H9 (cell line): ENCODE measurements at regions not wholly inside any gene's neighbourhood (a gene's known extent, or its start where the extent isn't known, plus 50 kb on each side); places are given as distances from the start of the nearest gene placed in this dataset.

Source experiments
- DNase-seq: peaks from one replicate; pipeline ENCODE4 v3.0.0-alpha.2; 2017
- H2AFZ ChIP-seq: one replicate; pipeline ENCODE4 v1.6.1; 2013; ENCODE audit warnings: mild to moderate bottlenecking, low read length, control low read depth, moderate library complexity
- H2AK5ac ChIP-seq: 2 replicates; pipeline ENCODE4 v1.6.1; 2013; ENCODE audit warnings: low read length, control low read depth, mixed read lengths; ENCODE audit not compliant: insufficient read length
- H2BK120ac ChIP-seq: one replicate; pipeline ENCODE4 v1.6.1; 2013; ENCODE audit warnings: low read depth, mild to moderate bottlenecking, low read length, control low read depth, inconsistent platforms; ENCODE audit not compliant: poor library complexity, severe bottlenecking
- H2BK12ac ChIP-seq: 2 replicates; pipeline ENCODE4 v1.6.1; 2013; ENCODE audit warnings: low read length, control low read depth, mixed read lengths, low read depth; ENCODE audit not compliant: insufficient read length
- H2BK15ac ChIP-seq: 2 replicates; pipeline ENCODE4 v1.6.1; 2013; ENCODE audit warnings: low read depth, low read length, control low read depth
- H2BK20ac ChIP-seq: one replicate; pipeline ENCODE4 v1.6.1; 2013; ENCODE audit warnings: low read depth, mild to moderate bottlenecking, low read length, control low read depth, inconsistent platforms; ENCODE audit not compliant: poor library complexity, severe bottlenecking
- H2BK5ac ChIP-seq: 2 replicates; pipeline ENCODE4 v1.6.1; 2013; ENCODE audit warnings: low read length, control low read depth, mixed read lengths; ENCODE audit not compliant: insufficient read length
- H3K14ac ChIP-seq: 2 replicates; pipeline ENCODE4 v1.6.1; 2013; ENCODE audit warnings: low read length, control low read depth; ENCODE audit not compliant: insufficient read depth
- H3K18ac ChIP-seq: 2 replicates; pipeline ENCODE4 v1.6.1; 2013; ENCODE audit warnings: low read depth, mild to moderate bottlenecking, mixed read lengths, low read length, control low read depth; ENCODE audit not compliant: insufficient read length
- H3K23ac ChIP-seq: 2 replicates; pipeline ENCODE4 v1.6.1; 2013; ENCODE audit warnings: low read length, control low read depth, mixed read lengths, low read depth; ENCODE audit not compliant: insufficient read length
- H3K23me2 ChIP-seq: 2 replicates; pipeline ENCODE4 v1.6.1; 2013; ENCODE audit warnings: low read depth, mild to moderate bottlenecking, mixed read lengths, low read length, control low read depth; ENCODE audit not compliant: insufficient read length, poor library complexity, severe bottlenecking
- H3K27ac ChIP-seq: 2 replicates; pipeline ENCODE4 v1.5.1; 2013; ENCODE audit warnings: low read length, control low read depth, mixed read lengths, low read depth; ENCODE audit not compliant: insufficient read length
- H3K27me3 ChIP-seq: 2 replicates; pipeline ENCODE4 v1.6.1; 2013; ENCODE audit warnings: low read length, control low read depth, inconsistent platforms; ENCODE audit not compliant: insufficient read depth
- H3K4ac ChIP-seq: 2 replicates; pipeline ENCODE4 v1.6.1; 2013; ENCODE audit warnings: low read depth, mild to moderate bottlenecking, control low read depth, inconsistent platforms, low read length, moderate library complexity
- H3K4me1 ChIP-seq: 2 replicates; pipeline ENCODE4 v1.6.1; 2013; ENCODE audit warnings: low read length, control low read depth, inconsistent platforms; ENCODE audit not compliant: insufficient read depth
- H3K4me2 ChIP-seq: 2 replicates; pipeline ENCODE4 v1.6.1; 2013; ENCODE audit warnings: low read length, control low read depth, mixed read lengths; ENCODE audit not compliant: insufficient read length, insufficient read depth
- H3K56ac ChIP-seq: 2 replicates; pipeline ENCODE4 v1.6.1; 2013; ENCODE audit warnings: low read depth, mild to moderate bottlenecking, mixed read lengths, low read length, control low read depth; ENCODE audit not compliant: insufficient read length
- H3K79me1 ChIP-seq: 2 replicates; pipeline ENCODE4 v1.6.1; 2013; ENCODE audit warnings: low read depth, mild to moderate bottlenecking, moderate library complexity, low read length, control low read depth, inconsistent platforms; ENCODE audit not compliant: insufficient read depth, poor library complexity, severe bottlenecking
- H3K79me2 ChIP-seq: 2 replicates; pipeline ENCODE4 v1.6.1; 2013; ENCODE audit warnings: low read length, control low read depth, inconsistent platforms; ENCODE audit not compliant: insufficient read depth
- H3K9ac ChIP-seq: 2 replicates; pipeline ENCODE4 v1.6.1; 2013; ENCODE audit warnings: low read length, control low read depth, mixed read lengths; ENCODE audit not compliant: insufficient read length; ENCODE audit errors: extremely low read depth
- H3K9me3 ChIP-seq: one replicate; pipeline ENCODE4 v1.6.1; 2013; ENCODE audit warnings: low read depth, low read length, inconsistent platforms; ENCODE audit not compliant: control insufficient read depth
- H3T11ph ChIP-seq: one replicate; pipeline ENCODE4 v1.6.1; 2013; ENCODE audit warnings: mild to moderate bottlenecking, low read length, control low read depth, inconsistent platforms
- H4K20me1 ChIP-seq: one replicate; pipeline ENCODE4 v1.6.1; 2013; ENCODE audit not compliant: control insufficient read depth, insufficient read length, insufficient read depth
- H4K5ac ChIP-seq: 2 replicates; pipeline ENCODE4 v1.6.1; 2013; ENCODE audit warnings: low read depth, mild to moderate bottlenecking, mixed read lengths, low read length, control low read depth; ENCODE audit not compliant: insufficient read length
- H4K8ac ChIP-seq: replicated peaks from 2 replicates; pipeline ENCODE4 v1.6.1; 2013; ENCODE audit warnings: low read length, control low read depth, mixed read lengths, low read depth; ENCODE audit not compliant: insufficient read length
- H4K91ac ChIP-seq: 2 replicates; pipeline ENCODE4 v1.6.1; 2013; ENCODE audit warnings: low read depth, mild to moderate bottlenecking, moderate library complexity, mixed read lengths, low read length, control low read depth; ENCODE audit not compliant: insufficient read length
- H3K27ac Mint-ChIP-seq, 3 experiments: 2 replicates in 2 of 3; 3 replicates in 1 of 3; pipeline ENCODE4 v1.8.0; 2020 to 2021; ENCODE audit warnings: mixed read lengths in 3 of 3, mild to moderate bottlenecking in 1 of 3, moderate library complexity in 1 of 3
- H3K27me3 Mint-ChIP-seq: 2 replicates; pipeline ENCODE4 v1.8.0; 2021; ENCODE audit warnings: low read depth, mild to moderate bottlenecking, moderate library complexity, mixed read lengths
- H3K36me3 Mint-ChIP-seq, 3 experiments: 2 replicates in 2 of 3; 3 replicates in 1 of 3; pipeline ENCODE4 v1.8.0; 2020 to 2021; ENCODE audit warnings: low read depth in 3 of 3, mixed read lengths in 3 of 3; ENCODE audit not compliant: insufficient read depth in 1 of 3
- H3K4me1 Mint-ChIP-seq, 2 experiments: 2 replicates each; pipeline ENCODE4 v1.8.0; 2020; ENCODE audit warnings: mixed read lengths in 2 of 2
- H3K4me3 Mint-ChIP-seq, 2 experiments: 2 replicates in 1 of 2; 3 replicates in 1 of 2; pipeline ENCODE4 v1.8.0; 2020 to 2021; ENCODE audit warnings: mild to moderate bottlenecking in 2 of 2, mixed read lengths in 2 of 2, moderate library complexity in 1 of 2
- H3K9me3 Mint-ChIP-seq, 2 experiments: 2 replicates in 1 of 2; 3 replicates in 1 of 2; pipeline ENCODE4 v1.8.0; 2020; ENCODE audit warnings: mild to moderate bottlenecking in 2 of 2, mixed read lengths in 2 of 2, moderate library complexity in 1 of 2
- CTCF ChIP-seq: fragments of 200-600 bp; sonication (generic); conservative IDR thresholded peaks from 3 replicates; pipeline ENCODE4 v1.8.0; 2021; ENCODE audit warnings: antibody characterized with exemption, mild to moderate bottlenecking
- WGBS: extraction: QIAGEN DNeasy Blood & Tissue Kit; methylation state at CpG from one replicate; pipeline ENCODE4 v1.1.7; 2013; ENCODE audit warnings: missing lambda C conversion rate, low lambda C conversion rate, mixed read lengths; ENCODE audit not compliant: insufficient read length; ENCODE audit errors: extremely low coverage; 5-methylcytosine and 5-hydroxymethylcytosine counted together

GRCh38 chr22:49268924-49269323 is 558.7 kb downstream of the BRD1 start:
- peaks cover 3 to 4% (median 3%) of the 10 kb centered on the region in 3 experiments; a peak in 4 of 7 replicates for H3K36me3 Mint-ChIP-seq
- H4K8ac ChIP-seq = no peak overlapping the region
- H3K18ac ChIP-seq = no peak overlapping the region
- no peak overlapping the region for H3K23ac ChIP-seq
- no peak overlapping the region for H4K91ac ChIP-seq
- no peak overlapping the region for H3K4ac ChIP-seq
- no peaks in the 10 kb centered on the region for H4K20me1 ChIP-seq
- H2BK120ac ChIP-seq = no peak overlapping the region
- no peaks in the 10 kb centered on the region for H3K79me2 ChIP-seq
- no peak overlapping the region for H4K5ac ChIP-seq
- H3K4me1 Mint-ChIP-seq = peaks cover 31 to 38% of the 10 kb centered on the region in 2 experiments
- peaks cover 5% of the 10 kb centered on the region for H3K23me2 ChIP-seq
- peaks cover 75% of the 10 kb centered on the region for H3K27me3 Mint-ChIP-seq
- H2BK20ac ChIP-seq = no peak overlapping the region
- peaks cover 4 to 6% of the 10 kb centered on the region in 2 experiments; a peak in 3 of 5 replicates for H3K9me3 Mint-ChIP-seq
- no peaks in the 10 kb centered on the region for H3K79me1 ChIP-seq
- H2AK5ac ChIP-seq = no peak overlapping the region
- no peak overlapping the region for H3K14ac ChIP-seq
- no peak for TF ChIP-seq CTCF
- no peak overlapping the region for H3K56ac ChIP-seq
- no peak overlapping the region for H3K9ac ChIP-seq
- H3K27me3 ChIP-seq = peaks cover 5% of the 10 kb centered on the region; the same call in 1 of the 2 replicates
- H2BK5ac ChIP-seq = no peak overlapping the region
- H3K4me3 Mint-ChIP-seq = no peak overlapping the region
- no peak for DNase-seq
- H2AFZ ChIP-seq = no peak overlapping the region
- H3K27ac ChIP-seq = no peak overlapping the region
- no CpG with 5 or more reads among the region's 4 CpGs for WGBS
- H2BK15ac ChIP-seq = no peak overlapping the region
- H3K4me2 ChIP-seq = no peak overlapping the region
- H3T11ph ChIP-seq = no peak overlapping the region
- peaks cover 10% of the 10 kb centered on the region; the same call in 1 of the 2 replicates for H3K4me1 ChIP-seq
- H3K27ac Mint-ChIP-seq = peak overlapping the region in 1 of 3 experiments; percentile 54; a peak in 2 of 7 replicates
- H2BK12ac ChIP-seq = no peak overlapping the region
- H3K9me3 ChIP-seq = no peaks in the 10 kb centered on the region
